ENCODE measurements at regions not wholly inside any gene's neighbourhood (a gene's known extent, or its start where the extent isn't known, plus 50 kb on each side); places are given as distances from the start of the nearest gene placed in this dataset.
"Not testable (repeated sequence)": the region's sequence is repeated elsewhere in the genome, so short reads cannot be mapped to it uniquely, and the experiment has no call there.

DNA sequence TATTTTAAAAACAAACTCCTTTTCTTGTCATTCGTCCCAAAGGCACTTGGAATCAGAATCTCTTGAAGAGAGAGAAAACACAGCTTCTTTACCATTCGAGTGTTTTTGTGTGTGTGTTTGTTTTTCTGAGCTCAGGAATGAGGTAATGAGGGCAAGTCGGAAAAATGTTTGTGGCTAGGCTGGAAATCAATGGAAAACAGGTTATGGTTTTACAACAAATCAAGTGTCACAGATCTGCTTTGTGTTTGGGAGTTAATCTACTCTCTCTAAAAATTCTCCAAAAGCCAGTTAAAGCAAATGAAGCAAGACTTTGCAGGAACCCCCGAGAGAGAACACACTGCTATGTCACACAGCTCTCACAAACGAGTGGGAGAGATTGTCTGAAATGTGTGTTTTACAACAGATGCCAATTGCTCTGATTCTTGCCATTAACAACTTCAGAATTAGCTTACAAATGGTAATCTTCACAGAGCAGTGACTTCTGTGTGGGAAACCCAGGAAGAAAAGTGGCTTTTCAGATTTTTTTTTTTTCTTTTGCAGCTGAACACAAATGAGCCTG is 264.1 kb downstream of the CBLL2 start:
- no peak for DNase-seq

DNA sequence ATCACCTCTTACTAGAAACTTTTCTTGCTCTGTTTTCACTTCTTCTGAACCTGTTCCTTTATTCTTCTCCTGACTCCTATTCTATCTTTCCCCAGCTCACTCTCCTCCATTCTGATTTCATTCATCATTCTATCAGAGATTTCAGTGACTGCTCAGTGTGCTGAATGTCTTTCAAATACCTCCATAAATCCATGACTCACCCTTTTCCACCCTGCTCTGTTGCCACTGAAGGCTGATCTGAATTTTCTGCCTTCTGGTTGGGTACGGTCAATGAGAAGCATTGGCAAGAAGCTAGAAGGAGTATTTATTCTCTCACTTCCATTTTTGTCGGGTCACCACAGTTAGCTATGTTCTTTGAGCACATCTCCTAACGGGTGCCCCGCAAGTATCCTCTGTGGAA is 265.9 kb downstream of the CBLL2 start:
- no peak for DNase-seq

DNA sequence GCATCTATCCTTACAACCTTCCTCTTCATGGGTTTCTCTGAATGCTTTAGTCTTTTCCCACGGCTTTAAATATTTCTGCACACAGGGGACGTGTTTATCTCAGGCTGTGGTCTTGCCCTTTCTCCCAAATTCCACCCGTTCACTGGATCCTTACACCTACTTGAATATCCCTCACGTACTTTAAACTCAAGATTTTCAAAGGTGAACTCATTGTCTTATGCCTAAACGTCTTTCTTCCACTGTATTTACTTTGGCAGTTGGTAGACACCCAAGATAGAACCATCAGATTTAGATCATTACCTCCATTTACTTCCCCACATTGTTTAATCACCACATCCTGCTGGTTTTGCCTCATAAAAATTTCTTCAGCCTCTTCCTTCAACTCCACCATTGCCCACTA is 269.2 kb downstream of the CBLL2 start:
- no peak for DNase-seq

DNA sequence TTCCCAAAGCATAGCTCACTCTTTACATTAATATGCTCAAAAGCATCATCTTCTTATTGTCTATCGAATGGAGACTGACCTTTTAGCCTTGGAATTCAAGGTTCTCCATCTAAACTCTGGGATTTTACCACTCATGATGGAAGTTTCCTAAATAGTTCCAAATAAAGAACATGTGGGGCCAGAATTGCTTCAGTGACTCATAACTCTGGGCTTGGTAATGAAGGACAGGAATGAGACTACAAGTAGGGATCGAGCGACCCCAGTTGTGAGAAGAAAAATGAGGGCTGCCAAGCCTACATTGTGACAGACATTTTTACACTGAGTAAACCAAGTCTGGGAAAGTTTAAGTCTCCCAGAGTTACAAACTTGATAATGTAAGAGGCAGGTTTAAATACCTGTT is 269.9 kb downstream of the CBLL2 start:
- DNase-seq = no peak

DNA sequence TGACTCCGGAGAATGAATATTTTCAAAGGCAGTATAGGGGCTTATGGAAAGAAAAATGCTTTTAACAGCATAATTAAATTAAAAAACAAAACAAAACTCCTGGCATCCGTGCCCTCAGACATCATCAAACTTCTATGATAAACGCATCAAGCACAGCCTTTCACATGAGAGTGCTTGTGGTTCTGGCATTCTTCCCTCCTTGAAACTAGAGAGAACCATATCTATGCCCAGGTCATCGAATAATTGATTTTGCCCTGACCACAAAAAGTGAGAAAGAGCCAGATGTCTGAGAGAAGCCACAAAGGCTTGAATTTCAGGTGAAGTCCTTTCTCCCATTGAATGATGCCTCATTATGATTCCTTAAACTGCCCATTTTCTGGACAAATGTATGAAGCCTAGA is 286.8 kb downstream of the CBLL2 start:
- DNase-seq = no peak

DNA sequence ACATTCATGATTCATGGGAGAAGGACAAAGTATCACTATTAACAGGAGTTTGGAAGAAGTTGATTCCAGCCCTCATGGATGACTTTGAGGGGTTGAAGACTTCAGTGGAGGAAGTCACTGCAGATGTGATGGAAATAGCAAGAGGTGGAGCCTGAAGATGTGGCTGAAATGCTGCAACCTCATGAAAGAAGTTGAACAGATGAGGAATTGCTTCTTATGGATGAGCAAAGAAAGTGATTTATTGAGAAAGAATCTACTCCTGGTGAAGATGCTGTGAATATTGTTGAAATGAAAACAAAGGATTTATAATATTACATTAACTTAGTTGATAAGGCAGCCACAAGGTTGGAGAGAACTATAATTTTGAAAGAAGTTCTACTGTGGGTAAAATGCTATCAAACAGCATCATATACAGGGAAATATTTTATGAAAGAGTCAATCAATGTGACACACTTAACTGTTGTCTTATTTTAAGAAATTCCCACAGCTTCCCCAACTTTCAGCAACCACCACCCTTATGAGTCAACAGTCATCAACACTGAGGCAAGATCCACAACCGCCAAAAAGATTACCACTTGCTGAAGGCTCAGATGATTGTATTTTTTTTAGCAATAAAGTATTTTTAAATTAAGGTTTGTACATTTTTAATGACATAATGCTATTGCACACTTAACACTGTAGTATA is 302.6 kb downstream of the CBLL2 start:
- DNase-seq = no peak

DNA sequence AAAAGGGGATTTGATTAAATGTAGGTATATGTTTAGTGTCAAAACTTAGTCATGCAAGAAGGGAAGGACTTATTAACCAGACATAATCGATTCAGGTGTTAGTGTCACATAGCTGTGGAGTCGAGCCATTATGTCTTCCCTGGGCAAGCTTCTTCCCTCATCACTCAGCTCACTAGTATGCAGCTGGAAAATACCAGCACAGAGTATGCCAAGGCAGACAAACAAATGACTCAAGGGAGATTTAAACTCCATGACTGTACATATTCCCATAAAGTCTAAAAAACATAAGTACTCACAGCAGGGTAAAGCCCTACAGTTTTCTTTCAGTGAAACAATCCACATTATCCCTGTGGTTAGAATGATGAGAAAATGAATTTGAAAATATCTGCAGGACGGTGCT is 304.5 kb downstream of the CBLL2 start:
- DNase-seq = no peak

DNA sequence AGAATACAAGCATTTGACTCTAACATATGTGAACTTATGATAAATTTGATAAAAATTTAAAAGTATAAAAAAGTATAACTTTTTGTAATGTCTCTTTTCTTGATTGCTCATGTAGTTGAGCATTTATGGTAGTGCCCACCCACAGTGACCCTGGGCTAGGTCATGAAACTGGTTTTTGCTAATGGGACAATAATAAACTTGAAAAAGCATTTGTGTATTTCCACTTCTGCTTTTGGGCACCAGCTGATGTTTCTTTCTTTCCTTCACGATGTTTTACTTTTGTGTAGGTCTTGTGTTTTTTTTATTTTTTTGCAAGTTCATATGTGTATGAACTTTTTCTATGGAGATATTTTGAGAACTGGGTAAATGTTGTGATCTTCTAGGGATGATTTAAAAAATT is 313.1 kb downstream of the CBLL2 start:
- DNase-seq = no peak

DNA sequence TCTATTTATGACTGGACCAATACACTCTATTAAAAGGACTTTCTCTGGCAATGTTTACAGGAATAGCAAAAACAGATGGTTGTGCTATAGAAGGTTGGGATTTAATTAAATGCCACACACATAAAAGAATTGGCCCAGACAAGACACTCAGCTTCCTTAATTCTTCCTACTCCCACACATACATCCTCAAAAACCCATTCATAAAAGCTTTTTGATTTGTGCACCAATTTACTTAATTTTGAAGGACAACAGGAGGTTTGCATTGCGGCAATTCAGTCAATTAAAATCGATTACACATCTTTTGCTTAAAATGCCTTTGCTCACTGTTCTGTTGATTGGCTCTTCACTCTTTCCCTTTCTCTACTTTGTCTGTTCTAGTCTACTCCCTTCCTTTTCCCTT is 317.1 kb downstream of the CBLL2 start:
- DNase-seq = no peak

DNA sequence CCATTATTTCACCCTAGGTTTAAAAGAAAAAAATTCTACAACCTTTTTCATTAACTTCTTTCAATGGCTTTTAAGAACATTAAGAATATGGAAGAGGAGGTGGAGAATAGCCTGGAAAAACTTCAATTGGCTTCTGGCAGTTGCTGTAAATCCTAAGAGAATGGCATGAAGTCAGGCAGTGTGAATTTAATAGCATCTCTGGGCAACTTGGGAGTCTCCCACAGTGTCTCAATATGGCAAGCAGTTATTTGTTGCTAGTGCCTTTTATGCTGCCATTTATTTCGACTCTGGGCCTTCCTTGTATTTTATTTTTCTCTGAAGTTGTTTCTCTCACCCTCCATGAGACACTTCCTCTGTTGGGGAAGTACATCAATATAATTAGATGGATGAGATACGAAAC is 322.1 kb downstream of the CBLL2 start:
- DNase-seq = no peak

DNA sequence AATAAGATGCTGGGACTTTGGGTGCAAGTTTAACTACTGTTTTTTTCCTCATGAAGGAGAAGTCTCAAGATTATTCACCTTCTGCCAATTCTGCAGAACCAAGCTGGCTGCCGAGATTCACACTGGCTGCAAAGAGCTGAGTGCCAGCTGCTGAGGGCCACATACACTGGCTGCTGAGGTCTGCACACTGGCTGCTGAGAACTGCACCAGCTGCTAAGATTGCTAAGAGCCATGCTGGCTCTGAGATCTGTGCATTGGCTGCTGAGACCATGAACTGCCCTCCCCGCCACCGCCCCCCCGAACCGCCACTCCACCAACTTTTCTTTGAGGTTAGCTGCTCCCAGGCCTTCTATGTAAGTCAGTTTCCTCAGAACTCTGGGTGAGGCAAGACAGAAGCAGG is 330.3 kb downstream of the CBLL2 start:
- no peak for DNase-seq

DNA sequence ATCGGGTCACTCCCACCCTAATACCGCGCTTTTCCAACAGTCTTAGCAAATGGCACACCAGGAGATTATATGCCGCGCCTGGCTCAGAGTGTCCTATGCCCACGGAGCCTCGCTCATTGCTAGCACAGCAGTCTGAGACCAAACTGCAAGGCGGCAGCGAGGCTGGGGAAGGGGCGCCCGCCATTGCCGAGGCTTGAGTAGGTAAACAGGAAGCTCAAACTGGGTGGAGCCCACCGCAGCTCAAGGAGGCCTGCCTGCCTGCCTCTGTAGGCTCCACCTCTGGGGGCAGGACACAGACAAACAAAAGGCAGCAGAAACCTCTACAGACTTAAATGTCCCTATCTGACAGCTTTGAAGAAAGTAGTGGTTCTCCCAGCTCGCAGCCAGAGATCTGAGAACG is 336.7 kb downstream of the CBLL2 start:
- not testable (repeated sequence) for DNase-seq

DNA sequence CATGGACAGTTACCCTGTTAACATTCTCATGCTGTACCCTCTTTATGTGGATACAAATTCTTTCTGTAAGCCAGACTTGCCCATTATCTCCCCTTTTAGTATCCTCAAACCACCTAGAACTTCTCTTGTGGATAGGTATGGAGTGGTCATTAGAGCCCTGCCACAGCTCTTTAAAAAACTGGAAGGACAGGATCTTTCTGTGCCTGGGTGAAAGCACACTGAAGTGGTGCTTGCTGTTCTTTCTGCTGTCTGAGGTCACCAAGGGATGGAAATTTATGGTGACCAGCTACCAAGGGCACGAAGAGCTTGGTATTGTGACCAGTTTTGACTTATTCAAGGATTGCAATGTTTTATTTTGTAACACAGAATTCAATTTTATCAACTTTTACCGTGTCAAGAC is 344.2 kb downstream of the CBLL2 start:
- DNase-seq = no peak

DNA sequence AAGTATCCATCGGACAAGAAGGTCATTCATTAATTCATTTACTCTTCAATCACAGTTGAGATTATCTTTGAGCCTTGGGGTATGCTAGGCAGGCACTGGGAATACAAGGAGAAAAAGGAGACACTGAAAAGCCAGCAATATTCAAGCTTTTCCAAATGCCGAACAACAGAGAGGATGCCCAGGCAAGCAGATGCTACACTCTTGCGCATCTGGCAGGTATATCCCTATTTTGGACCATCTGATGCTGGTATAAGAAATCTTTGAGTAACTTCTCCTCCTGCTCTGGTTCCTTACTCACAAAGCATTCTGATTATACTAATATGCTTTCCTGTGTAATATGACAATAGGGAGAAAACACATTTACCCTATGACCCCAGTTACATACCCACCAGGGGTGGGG is 354.9 kb downstream of the CBLL2 start:
- no peak for DNase-seq

DNA sequence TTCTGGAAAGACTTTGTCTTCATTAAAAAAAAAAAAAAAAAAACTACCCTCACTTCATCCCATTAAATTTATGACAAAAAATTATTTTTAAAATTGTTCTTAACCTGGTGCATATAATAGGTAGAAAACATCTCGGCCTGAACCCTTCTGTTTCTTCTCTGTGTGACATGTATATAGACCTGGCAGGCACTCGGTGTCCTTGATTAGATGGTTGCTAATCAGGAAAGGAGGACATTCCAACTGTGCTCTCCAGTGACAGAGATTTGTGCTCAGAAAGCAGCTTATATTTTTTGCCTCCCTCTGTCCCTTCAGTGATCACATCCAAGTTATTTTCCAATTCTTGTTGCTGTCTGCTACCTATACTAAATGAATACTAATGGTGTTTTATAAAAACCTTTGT is 355.6 kb downstream of the CBLL2 start:
- no peak for DNase-seq

DNA sequence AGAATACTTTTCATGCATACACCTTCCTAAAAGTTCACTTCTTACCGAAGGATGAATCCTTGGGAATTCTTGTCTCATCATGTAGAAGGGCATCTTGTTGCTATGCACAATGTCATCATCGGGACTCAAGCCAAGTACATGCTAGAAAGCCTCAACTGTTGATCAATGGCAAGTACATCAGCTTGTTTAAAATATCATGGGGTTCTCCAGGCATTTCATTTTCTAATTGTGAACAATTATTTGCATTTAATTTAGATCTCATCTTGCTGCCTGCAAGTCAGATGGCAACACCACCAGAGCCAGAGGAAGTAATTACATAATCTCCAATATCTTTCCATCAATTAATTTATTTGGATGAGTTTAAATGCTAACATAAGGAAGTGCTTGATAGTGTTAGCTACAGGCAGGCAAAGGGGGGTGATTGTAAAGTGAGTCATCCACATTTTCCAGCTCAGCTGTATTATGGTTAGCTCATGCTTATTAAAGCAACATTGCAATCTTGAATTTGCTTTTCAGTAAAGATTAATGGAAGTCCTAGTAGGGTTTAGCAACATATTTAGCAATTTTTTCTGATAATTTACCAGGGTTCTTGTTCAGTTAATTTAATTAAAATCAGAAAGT is 356.5 kb downstream of the CBLL2 start:
- no peak for DNase-seq

DNA sequence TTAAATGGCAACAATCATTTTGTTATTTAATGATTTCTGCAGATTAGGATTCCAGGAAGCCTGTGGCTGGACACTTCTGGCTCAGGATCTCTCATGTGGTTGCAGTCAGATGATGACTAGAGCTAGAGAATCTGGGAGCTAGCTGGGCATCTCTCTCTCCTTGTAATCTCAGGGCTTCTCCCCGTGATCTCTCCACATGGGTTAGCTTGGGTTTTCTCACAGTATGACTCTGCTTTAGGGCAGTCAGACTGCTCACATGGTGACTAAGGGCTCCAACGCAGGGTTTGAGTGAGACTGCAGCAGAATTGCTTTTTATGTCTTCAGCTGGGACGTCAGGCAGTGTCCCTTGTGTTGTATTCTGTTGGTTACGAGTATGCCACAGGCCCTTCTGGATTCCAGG is 361.4 kb downstream of the CBLL2 start:
- DNase-seq = no peak

DNA sequence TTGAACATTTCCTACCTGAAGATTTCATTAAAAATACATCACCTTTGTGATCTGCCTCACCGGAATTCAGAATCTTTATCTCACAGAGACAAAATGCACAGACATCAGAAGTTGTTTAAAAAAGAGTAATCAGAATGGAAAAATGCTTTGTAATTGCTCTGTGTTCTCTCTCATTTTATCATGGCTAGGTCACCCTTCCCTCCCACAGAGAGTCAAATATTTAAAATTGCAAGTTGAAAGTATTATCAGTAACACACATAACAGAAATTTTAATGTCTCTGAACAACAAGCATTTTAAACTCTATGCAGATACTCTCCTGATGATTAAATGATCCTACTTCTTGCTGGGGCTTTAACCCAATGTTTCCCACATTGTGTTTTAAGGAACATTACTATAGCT is 362.0 kb downstream of the CBLL2 start:
- no peak for DNase-seq

DNA sequence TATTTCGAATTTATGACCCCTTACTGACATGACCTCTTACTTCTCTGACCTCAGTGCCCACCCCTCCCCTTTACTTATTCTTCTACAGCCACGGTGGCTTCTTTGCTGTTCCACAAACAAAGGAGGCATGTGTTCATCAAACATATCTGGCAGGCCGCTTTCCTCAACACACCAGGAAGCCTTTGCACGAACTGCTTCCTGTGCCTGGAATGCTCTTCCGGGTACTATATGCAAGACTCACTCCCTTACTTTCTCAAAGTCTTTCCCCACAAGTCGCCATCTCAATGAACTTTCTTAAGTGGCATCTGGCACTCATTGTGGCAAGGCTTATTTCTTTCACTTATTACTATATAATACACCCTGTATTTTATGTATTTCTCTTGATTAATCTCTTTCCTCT is 351.5 kb upstream of the DDX53 start:
- DNase-seq = no peak

DNA sequence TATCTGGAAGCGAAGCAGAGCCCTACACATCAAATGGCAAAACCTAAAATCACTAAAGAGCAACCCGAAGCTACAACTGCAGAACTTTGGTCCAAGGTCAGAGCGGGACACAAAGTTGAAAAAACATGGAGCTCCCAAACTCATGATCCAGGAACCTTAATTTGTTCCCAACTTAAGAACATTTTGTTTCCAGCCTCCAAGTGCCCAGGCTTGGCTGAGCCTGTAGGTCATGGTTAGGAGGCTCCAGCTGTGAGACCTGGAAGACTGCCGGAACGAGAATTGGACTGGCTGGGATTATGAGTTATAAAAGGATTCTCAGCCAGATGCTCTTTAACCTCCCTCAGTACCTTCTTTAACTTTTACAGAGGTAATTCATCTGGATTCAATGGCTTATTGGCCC is 349.1 kb upstream of the DDX53 start:
- DNase-seq = no peak

DNA sequence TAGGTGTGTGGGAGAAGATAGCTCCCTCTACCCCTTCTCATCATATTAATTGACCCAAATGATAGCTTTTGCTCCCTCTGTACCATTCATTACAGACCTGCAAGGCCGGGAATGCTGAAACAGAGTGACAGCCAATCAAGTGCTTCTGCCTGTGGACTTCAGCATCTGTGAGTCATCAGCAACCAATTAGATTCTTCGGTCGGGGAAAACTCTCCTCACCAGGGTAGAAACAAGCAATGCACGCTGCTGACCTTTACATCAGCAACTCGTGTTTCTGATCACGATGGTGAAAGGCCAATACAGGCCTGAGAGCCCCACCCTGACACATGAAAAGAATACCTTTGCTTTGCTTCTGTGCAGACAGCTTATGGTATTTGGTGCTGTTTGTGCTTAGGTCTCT is 347.2 kb upstream of the DDX53 start:
- DNase-seq = no peak

DNA sequence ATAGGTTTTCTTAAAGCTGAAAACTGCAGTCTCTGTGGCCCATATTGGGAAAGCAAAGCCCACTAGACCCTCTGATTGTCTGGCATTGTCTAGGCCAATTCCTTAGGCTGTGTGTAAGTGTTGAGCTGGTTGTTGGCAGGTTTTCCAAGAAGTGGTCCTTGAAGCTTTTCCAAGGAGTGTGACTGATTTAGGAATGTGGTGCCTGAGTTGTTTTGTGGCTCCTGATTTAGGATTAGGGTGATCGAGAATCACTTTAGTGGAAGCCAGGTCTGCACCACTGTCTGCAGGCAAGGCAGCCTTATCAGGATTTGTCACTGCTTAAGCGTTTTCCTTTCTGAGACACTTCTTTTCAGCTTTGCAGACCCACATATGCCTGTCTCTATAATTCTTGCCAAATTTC is 339.0 kb upstream of the DDX53 start:
- DNase-seq = no peak

DNA sequence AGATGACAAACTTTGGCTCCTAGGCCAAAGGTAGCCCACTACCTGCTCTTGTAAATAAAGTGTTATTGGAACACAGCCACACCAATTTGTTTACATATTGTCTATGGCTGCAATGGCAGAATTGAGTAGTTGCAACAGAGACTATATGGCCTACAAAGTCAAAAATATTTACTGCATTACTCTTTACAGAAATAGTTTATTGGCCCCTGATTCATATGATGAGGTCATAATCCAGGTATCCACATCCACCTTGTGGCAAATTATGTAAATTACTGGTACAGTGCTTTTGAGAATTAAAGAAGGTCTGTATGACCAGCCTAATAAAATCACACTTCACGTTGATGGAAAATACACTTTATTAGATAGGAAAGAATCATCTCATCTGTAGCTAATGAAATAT is 337.0 kb upstream of the DDX53 start:
- no peak for DNase-seq

DNA sequence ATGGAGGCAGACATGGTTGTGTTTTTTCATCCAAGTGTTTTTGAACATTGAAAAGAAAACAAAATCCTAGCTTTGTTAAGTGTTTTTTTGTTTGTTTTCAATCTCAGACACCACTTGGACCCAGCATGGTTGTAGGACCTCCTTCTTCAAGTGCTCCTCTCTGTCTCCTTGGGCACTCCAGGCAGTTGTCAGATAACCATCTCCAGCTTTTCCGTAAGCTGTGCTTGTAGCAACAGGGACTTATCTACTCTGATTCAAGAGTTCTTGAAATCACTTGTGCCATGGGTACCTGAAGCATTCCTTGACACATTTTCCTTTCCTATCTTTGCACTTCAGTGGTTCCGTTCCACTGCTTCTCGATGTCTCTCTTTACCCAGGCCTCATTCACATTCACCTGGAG is 334.9 kb upstream of the DDX53 start:
- no peak for DNase-seq

DNA sequence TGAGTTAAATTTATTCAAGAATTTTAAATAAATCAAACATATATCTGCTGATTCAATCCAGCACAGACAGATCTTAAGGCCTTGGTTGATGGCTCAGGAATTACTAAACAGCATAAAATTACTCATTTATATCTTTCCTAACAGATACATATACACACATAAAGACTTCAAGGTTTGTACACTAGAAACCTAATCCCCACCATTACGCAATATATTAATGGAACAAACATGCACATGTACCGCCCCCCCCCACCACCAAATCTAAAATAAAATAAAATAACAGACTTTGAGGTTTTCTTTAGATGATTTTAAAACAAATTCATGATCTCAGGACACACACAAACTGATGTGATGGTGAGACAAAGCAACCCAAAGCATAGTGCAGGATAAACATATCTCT is 333.9 kb upstream of the DDX53 start:
- no peak for DNase-seq

Data from stimulated activated CD4-positive, alpha-beta T cell treated with anti-CD3 and anti-CD28 coated beads, Interleukin-12 subunit alpha, Interleukin-12 subunit beta, amount 100 ng/mL, for 4 hours (primary cell).